GM21423 (cell line): ENCODE measurements at regions not wholly inside any gene's neighbourhood (a gene's known extent, or its start where the extent isn't known, plus 50 kb on each side); places are given as distances from the start of the nearest gene placed in this dataset.

ENCODE experiments used
- ATAC-seq: cut with Tn5 transposase; IDR thresholded peaks from one replicate; pipeline ENCODE4 v1.9.1; 2021; ENCODE audit warnings: mild to moderate bottlenecking, moderate library complexity; ENCODE audit not compliant: unreplicated experiment

- no peak for ATAC-seq
These were observed 199.3 kb downstream of the PCDH18 start for GRCh38 chr4:137333031-137333430.

DNA sequence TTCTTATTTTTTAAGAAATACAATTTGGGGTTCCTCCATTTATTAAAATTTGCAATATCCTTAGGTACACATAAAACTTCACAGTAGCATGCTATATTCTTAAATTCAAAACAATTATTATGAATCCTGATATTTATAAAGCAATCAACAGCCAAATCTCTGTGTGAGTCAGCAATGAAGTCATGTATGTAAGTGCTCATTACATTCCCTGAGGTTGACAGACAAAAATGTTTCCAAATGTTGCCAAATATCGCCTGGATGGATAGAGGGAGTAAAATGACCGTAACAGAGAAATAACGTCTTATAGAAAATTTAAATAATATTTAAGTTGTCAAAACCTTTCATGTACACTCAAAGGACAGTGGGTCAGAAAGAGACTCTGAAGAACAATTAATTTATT, 220.0 kb downstream of the PCDH18 start:
- ATAC-seq, result no peak

DNA sequence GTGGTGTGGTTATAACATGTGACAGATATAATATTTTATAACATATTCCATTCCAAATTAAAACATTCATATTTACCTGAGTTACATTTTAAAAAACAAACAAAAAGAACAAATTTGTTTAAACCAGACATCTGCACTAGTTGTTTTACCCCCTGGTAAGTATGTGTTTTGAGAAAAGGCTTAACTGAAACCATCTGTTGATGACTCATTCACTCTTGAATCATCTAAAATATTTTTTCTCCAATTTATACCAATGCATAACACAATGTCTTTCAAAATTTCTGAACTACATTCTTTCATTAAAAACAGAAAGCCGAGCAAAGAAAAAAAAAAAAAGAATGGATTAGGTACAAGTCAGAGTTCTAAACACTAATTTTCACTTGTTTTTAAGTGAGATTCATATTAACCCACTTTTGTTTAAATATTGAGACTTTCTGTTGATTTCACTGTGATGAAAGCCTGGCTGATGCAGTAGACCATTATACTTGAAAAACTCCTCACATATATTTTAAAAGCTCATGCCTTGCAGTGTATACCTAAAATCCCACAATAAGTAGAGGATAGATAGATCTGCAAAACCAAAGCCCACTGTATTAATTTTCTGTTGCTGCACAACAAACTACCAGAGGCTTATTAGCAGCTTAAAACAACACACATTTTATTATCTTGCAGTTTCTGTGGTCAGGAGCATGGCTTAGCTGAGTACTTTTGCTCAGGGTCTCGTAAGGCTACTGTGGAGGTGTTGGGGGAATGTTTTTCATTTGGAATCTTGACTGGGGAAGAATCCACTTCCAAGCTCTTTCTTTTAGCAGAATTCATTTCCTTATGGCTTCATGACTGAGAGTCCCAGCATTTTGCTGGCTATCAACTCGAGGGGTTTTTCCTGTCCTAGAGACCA, 221.5 kb downstream of the PCDH18 start:
- ATAC-seq, result no peak

GRCh38 chr4:137310166-137310565, 222.1 kb downstream of the PCDH18 start:
- ATAC-seq, result no peak

DNA sequence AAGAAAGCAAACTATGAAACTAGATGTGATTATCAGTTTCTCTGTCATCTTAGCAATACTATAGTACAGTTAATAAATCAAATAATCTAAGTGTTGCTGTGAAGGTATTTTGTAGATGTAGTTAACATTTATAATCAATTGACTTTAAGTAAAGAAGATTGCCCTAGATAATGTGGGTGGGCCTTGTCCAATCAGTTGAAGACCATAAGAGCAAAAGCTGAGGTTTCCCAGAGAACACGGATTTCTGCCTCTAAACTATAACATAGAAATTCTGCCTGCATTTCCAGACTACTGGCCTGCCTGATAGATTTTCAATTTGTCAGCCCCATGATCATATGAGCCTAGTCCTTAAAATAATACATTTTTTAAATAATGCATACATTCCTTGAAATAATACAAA, 222.9 kb downstream of the PCDH18 start:
- no peak for ATAC-seq

DNA sequence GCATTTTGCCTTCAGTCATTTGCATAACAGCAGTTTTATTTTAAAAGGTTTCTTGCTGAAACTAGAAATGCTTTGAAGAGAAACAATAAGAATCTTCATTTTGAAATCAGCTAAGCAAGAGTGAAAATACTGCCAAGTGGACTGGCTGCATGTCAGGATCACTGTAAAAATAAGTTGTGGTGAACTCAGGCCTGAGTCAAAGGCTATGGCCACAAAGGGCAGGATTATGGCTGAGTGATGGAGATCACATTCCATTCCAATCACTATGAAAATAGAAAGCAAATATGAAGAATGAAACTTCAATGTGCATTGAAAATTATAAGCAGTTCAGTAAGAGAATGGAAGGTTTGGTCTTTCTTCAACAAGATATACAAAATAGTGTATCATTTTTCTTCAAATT, 224.5 kb downstream of the PCDH18 start:
- ATAC-seq, result no peak

DNA sequence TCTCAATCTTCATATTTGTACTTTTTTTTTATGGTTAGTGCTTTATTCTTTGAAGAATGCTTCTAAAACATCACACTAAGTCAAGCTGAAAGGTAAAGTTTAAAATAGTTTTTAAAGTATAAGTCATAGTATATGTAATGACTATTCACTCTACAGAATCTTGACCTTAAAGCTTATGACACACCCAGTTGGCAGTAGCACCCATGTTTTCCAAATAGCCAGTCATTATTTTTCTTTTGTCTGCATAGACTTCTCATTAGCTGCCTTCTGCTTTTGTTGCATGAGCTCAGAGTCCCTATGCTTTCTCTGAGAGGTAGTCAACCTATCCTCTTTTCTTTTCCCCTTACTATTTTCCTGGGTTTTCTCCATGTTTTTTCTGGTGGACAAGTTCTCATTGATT, 231.5 kb downstream of the PCDH18 start:
- no peak for ATAC-seq

GRCh38 chr4:137299281-137299680, 233.0 kb downstream of the PCDH18 start:
- ATAC-seq, result no peak

DNA sequence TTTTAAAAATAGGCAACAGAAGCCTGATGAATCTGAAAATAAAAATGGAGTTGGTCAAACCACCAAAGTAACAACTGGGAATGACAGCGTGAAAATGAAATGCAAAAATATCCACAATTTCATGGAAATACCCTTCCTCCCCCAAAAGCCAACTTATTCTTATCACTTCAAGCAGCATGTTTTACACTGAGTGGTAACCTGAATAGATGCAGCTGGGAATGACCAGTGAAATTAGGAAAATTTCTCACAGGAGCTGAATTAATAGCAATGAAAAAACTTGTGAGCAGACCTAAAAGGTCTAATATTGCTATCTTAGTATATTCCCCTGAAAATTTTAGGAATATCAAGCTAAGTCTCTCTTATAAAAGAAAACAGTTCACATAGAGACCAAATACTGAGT, 239.0 kb downstream of the PCDH18 start:
- ATAC-seq, result no peak

- ATAC-seq, result no peak
These were observed 248.6 kb downstream of the PCDH18 start for GRCh38 chr4:137283737-137284136.

DNA sequence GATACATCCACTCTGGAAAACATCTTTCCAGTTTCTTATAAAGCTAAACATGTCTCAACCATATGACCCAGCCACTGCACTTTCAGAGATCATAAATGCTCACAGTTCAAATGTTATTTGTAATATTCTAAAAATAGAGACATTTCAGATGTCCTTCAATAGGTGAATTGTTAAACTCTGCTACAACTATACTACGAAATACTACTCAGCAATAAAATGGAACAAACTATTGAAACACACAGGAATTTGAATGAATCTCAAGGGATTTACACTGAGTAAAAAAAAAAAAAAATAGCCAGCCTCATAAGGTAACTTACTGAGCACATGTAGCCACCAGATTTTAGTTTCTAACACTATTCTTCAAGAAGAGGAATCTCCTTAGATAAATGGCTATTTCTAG, 253.9 kb downstream of the PCDH18 start:
- no peak for ATAC-seq

GRCh38 chr4:137274404-137274803, 257.9 kb downstream of the PCDH18 start:
- no peak for ATAC-seq

GRCh38 chr4:137267024-137267423, 265.3 kb downstream of the PCDH18 start:
- no peak for ATAC-seq

DNA sequence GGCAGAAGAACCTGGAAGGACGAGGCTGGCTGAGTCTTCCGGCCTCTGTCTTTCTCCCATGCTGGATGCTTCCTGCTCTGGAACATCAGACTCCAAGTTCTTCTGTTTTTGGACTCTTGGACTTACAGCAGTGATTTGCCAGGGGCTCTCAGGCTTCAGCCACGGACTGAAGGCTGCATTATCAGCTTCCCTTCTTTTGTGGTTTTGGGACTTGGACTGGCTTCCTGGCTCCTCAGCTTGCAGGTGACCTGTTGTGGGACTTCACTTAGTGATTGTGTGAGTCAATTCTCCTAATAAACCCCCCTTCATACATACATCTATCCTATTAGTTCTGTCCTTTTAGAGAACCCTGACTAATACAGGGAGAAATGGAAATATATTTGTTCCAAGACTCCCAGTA, 265.8 kb downstream of the PCDH18 start:
- no peak for ATAC-seq

- no peak for ATAC-seq
These were observed 269.1 kb downstream of the PCDH18 start for GRCh38 chr4:137263206-137263605.

DNA sequence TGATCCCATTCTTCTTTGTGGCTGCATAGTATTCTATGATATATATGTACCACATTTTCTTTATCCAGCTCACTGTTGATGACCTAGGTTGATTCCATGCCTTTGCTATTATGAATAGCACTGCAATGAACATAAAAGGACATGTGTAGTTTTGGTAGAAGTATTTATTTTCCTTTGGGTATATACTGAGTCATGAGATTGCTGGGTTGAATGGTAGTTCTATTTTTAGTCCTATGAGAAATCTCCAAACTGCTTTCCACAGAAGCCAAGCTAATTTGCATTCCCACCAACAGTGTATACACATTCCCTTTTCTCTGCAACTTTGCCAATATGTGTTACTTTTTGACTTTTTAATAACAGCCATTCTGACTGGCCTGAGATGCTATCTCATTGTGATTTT, 278.3 kb downstream of the PCDH18 start:
- no peak for ATAC-seq

DNA sequence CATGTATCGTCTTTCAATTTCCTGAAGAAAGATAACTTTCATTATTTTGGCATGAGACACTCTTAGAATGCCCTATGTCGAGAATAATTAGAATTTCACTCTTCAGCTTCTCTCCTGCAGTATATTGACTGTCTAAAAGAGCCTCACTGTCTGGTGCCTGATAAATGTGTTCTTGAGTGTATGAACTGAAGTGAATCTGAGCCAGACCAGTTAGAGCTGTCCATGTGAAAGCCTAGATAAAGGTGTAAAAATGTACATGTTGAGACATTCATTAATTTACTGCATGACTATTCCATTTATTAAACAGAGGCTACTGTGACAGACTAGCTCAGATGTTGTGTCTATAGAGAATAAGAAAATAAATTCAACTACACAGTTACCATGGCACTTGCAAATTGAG, 283.2 kb downstream of the PCDH18 start:
- no peak for ATAC-seq

DNA sequence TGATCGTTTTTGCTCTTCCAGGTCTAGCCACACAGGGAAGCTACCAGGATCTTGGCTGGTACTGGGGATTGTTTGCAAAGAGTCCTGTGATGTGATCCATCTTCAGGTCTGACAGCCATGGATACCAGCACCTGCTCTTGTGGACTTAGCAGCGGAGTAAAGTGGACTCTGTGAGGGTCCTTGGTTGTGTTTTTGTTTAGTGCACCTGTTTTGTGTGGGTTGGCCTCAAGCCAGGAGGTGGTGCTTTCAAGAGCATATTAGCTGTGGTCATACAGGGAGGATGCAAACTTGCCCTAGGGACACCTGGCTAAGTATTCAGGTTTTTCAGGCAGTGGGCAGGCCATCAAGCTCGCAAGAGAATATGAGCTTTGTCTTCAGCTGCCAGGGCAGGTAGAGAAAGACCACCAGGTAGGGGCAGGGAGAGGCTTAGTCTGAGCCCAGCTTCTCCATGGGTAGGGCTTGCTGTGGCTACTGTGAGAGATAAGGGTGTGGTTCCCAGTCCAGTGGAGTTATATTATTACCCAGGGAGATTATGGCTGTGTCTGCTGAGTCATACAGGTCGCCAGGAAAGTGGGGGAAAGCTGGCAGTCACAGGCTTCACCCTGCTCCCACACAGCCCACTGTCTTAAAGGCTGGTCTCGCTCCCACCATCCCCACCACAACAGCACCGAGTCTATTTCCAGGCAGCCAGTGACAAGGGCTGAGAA, 293.7 kb downstream of the PCDH18 start:
- ATAC-seq, result no peak

DNA sequence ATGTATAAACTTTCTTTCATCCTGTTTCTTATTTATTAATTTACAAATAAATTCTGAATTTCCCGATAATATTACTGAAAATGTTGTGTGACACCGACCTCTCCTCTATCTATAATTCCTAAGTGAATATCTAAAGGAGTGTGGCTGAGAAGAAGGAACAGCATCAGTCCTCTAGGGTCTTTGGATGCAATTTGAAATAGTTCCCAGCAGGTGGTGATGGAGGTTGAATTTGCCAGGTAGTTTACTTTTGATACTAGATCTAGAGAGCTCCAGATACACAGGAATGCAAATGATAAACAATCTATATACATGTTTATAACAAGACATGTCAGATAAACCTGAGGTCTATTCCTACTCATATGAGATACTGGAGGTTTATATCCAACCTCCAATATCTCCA, 305.4 kb downstream of the PCDH18 start:
- ATAC-seq, result no peak

GRCh38 chr4:137226221-137226620, 306.1 kb downstream of the PCDH18 start:
- ATAC-seq, result no peak

GRCh38 chr4:137213372-137214173, 318.7 kb downstream of the PCDH18 start:
- ATAC-seq, result no peak

DNA sequence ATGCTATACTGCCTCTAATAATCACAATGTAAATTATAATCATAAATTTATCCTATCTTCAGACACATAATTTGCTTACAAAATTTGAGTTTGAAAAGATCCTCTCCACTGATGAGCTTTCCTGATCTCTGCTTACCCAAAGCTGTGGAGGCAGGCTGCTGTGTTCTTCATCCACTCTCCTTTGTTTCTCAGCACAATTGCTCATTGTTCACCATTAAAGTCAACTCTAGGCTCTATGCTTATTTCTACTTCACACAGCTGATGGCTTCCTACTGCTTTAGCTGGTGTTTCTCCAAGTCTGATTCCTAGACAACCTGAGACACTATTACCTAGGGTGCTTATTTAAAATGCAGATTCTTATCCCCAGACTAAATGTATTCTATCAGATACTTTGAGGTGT, 319.7 kb downstream of the PCDH18 start:
- no peak for ATAC-seq
